Lower leg skin (tissue), 4 donors: ENCODE measurements at regions not wholly inside any gene's neighbourhood (a gene's known extent, or its start where the extent isn't known, plus 50 kb on each side); places are given as distances from the start of the nearest gene placed in this dataset.

Experiments used
- DNase-seq, 2 donors: peaks; one replicate each; pipeline ENCODE4 v3.0.0-alpha.2; 2019; ENCODE audit warnings: low spot score in 2 of 2
- H3K4me3 ChIP-seq: fragments of 200-600 bp; sonication (generic); 2 replicates; pipeline ENCODE4 v1.5.1; 2017; ENCODE audit warnings: mild to moderate bottlenecking, low read depth; ENCODE audit not compliant: poor library complexity, severe bottlenecking
- POLR2A ChIP-seq, 2 donors: fragments of 450-650 bp; IDR thresholded peaks; one replicate each; pipeline ENCODE4 v1.6.1; 2016 to 2017; ENCODE audit warnings: antibody characterized with exemption in 2 of 2, mild to moderate bottlenecking in 1 of 2, moderate library complexity in 1 of 2
- WGBS, 2 donors: methylation state at CpG; one replicate each; pipeline ENCODE4 v1.1.5; 2018; 5-methylcytosine and 5-hydroxymethylcytosine counted together
- intact Hi-C: fragments of 100-400 bp; cut with DNase I; formaldehyde crosslinking; loops from one replicate; pipeline ENCODE4 v1.15.0; 2023; ENCODE audit warnings: low total_unique reads
- TF ChIP-seq, protein P1 (sequence below), 3 donors: fragments of 450-650 bp; IDR thresholded peaks; one replicate each; pipeline ENCODE4 v1.5.1; 2016; ENCODE audit warnings: antibody characterized with exemption in 3 of 3, mild to moderate bottlenecking in 3 of 3, moderate library complexity in 2 of 3

DNA sequence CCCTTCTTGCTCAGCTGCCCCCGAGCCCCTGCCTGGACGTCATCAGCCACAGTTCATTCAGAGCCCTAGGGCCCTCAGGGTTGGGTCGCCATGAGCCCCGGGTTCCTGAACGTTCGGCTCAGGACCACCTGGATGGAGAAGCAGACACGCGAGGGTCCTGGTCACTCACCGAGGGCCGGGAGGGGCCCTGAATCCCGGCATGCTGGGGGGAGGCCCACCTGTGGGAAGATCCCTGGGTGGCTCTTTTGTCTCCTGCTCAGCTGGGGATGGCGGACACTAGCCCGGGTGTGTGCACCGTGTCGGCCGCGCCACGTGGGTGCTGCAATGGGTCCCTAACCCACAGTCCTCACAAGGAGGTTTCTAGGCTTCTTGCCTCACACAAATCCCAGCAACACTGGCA lies 78.1 kb upstream of the TTC34 start:
- WGBS, 2 donors = 75 to 76% methylated on average over 18 of the region's 18 CpGs
- TF ChIP-seq POLR2A (IDR thresholded peaks at IDR 0.05) = no peak
- TF ChIP-seq, protein P1, sequence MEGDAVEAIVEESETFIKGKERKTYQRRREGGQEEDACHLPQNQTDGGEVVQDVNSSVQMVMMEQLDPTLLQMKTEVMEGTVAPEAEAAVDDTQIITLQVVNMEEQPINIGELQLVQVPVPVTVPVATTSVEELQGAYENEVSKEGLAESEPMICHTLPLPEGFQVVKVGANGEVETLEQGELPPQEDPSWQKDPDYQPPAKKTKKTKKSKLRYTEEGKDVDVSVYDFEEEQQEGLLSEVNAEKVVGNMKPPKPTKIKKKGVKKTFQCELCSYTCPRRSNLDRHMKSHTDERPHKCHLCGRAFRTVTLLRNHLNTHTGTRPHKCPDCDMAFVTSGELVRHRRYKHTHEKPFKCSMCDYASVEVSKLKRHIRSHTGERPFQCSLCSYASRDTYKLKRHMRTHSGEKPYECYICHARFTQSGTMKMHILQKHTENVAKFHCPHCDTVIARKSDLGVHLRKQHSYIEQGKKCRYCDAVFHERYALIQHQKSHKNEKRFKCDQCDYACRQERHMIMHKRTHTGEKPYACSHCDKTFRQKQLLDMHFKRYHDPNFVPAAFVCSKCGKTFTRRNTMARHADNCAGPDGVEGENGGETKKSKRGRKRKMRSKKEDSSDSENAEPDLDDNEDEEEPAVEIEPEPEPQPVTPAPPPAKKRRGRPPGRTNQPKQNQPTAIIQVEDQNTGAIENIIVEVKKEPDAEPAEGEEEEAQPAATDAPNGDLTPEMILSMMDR (IDR thresholded peaks at IDR 0.05) = no peak
- no peak overlapping the region for H3K4me3 ChIP-seq
- intact Hi-C loops = no loop called here
- no peak for DNase-seq

DNA sequence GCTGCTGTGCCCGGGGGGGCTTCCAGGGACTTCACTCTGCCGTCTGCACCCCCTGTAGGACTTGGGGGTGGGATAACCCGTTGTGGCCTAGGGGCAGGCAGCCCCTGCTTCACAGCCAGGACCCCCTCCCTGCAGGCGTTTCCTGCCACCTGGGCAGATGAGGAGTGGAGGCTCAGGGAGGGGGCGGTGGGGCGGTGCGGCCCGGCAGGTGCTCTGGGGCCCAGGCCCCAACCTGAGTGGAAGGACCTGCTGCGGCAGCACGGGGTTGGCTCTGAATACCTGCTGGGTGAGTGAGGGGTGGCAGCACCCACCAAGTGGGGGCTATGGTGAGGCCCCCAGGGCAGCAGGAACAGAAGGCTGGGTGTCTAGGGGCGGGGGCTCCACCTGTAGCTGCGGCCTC lies 78.6 kb upstream of the TTC34 start:
- no peak for TF ChIP-seq POLR2A (IDR thresholded peaks at IDR 0.05)
- TF ChIP-seq, protein P1 (IDR thresholded peaks at IDR 0.05) = no peak
- 38 to 47% methylated on average over 6 to 11 of the region's 12 CpGs for WGBS, 2 donors
- intact Hi-C loops = no loop called here
- H3K4me3 ChIP-seq = no peak overlapping the region
- DNase-seq = no peak

DNA sequence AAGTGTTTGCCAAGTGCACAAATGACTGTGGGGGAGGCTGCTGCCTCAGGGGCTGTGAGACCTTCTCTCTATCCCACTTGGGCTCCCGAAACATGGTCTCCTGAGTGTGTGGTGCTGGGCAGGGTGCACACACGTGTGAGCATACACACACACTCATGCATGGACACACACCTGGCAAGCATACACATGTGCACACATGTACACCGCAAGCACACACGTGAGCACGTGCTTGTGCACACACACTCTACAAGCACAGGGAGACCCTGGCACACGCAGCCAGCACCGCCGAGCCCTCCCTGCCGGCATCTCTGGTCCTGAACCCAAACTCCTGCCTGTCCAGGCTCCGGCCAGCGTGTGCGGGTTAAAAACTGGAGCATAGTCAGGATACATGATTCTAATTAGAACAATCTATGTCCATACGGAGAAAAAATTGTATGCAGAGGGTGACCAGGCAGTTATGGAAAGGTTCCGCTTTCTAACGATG lies 79.4 kb upstream of the TTC34 start:
- intact Hi-C loops = no loop called here
- DNase-seq = no peak
- TF ChIP-seq POLR2A (IDR thresholded peaks at IDR 0.05) = no peak
- TF ChIP-seq, protein P1 (IDR thresholded peaks at IDR 0.05) = no peak
- WGBS, 2 donors = 77 to 81% methylated on average over 15 of the region's 15 CpGs
- H3K4me3 ChIP-seq = no peak overlapping the region

DNA sequence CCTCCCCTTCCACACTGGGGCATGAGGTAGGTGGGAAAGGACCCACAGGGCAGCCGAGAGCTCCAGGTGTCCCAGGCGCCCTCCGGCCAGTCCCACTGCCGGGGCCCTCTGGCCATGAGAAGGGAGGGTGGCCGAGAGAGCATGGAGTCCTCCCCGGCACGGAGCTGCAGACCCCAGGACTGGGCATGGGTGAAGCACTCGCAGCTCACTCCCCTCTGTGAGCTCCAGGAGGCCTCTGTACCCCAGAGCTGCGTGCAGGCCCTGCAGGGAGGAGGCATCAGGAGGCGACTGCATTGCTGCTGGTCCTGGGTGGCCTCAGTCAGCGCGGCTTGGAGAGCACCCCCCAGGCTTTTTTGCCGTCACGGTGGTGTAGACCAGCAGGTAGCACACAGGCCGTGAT lies 80.1 kb upstream of the TTC34 start:
- 68 to 73% methylated on average over 5 to 11 of the region's 15 CpGs for WGBS, 2 donors
- DNase-seq = no peak
- H3K4me3 ChIP-seq = no peak overlapping the region
- intact Hi-C loops = no loop called here
- TF ChIP-seq, protein P1 (IDR thresholded peaks at IDR 0.05) = no peak
- TF ChIP-seq POLR2A (IDR thresholded peaks at IDR 0.05) = no peak

DNA sequence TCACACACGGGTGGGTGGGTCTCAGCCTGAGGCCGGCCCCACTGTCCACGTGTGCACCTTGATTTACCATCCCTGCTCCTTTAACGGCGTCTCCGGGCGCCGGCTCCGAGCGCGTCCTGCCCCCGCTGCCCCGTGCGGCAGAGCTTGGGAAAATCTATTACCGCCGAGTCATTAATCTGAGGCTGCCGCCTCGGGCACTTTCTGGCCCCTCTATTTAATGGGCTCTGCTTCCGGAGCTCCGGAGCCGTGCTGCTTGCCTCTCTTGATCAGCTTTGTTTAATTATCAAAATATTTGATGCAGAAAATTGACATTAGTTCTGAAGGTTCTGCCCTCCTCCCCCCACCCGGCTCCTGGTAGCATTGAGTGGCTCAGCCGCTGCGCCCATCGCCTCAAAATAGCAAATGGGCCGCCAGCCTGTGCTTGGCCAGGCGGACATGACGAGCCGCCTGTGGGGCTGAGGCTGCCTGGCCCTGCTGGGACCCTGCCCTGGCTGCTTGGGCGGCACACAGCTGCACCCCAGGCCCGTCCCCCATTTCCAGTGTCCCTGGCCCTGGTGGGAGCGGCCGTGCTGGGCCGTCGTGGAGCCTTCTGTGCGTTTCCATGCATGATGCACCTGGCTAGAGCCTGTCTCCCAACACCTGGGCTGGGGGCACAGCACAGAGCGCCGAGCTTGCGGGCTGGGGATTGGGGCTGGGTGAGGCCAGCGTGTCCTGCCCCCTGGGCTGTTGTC lies 81.6 kb upstream of the TTC34 start:
- TF ChIP-seq POLR2A (IDR thresholded peaks at IDR 0.05) = no peak
- TF ChIP-seq, protein P1 (IDR thresholded peaks at IDR 0.05) = no peak
- intact Hi-C loops = no loop called here
- no peak for DNase-seq
- H3K4me3 ChIP-seq = no peak overlapping the region
- WGBS, 2 donors = 25 to 37% methylated on average over 30 to 35 of the region's 40 CpGs

DNA sequence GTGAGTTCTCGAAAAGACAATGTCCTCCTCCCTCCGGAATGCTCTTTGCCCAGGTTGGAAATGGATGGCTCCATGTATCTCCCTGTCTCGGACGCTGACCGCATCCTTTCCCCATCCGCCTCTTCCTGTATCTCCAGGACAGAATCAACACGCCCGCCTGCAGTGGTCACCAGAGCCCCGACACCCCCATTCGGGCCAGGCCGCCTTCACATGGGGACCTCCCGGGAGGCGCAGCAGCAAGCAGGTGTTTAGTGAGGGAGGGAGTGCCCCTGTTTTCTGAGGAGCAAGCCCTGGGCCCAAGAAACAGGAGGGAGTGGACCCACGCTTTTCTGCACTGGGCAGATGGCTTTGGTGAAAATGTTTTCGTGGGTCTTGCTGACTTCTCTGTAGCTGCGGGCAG lies 83.5 kb upstream of the TTC34 start:
- no peak for DNase-seq

More for the DNA sequence above, 83.5 kb upstream of the TTC34 start:
- TF ChIP-seq, protein P1 (IDR thresholded peaks at IDR 0.05) = no peak
- no peak for TF ChIP-seq POLR2A (IDR thresholded peaks at IDR 0.05)
- no peak overlapping the region for H3K4me3 ChIP-seq
- intact Hi-C loops = no loop called here
- 89 to 92% methylated on average over 16 of the region's 16 CpGs for WGBS, 2 donors
